SK-N-SH (cell line): ENCODE measurements at regions not wholly inside any gene's neighbourhood (a gene's known extent, or its start where the extent isn't known, plus 50 kb on each side); places are given as distances from the start of the nearest gene placed in this dataset.

Experiments used
- CTCF ChIA-PET: fragments of 300-600, 350-600 bp; formaldehyde crosslinking; extraction: SDS; loops from one replicate; lab custom pipeline; 2021; lab: Yijun Ruan, JAX
- POLR2A ChIA-PET: fragments of 350-600 bp; sonication (Branson Sonifier 250); formaldehyde crosslinking; extraction: SDS; loops from one replicate; lab custom pipeline; 2020; ENCODE audit warnings: antibody characterized with exemption, inconsistent platforms; lab: Yijun Ruan, JAX
- DNase-seq: peaks from one replicate; pipeline ENCODE4 v3.0.0; 2012
- H2AFZ ChIP-seq: fragments of 200-600 bp; sonication (generic); 2 replicates; pipeline ENCODE4 v1.8.1; 2016; ENCODE audit warnings: antibody characterized with exemption, mild to moderate bottlenecking, low read depth
- H3F3A ChIP-seq: fragments of 200-600 bp; sonication (generic); replicated peaks from 2 replicates; pipeline ENCODE3; 2016; ENCODE audit warnings: antibody characterized with exemption, mild to moderate bottlenecking; ENCODE audit not compliant: insufficient read depth
- H3K27ac ChIP-seq, 2 experiments: fragments of 200-500 bp in 1 of 2; fragments of 200-600 bp in 1 of 2; sonication (Bioruptor generic) in 1 of 2; sonication (generic), shearing (Covaris generic) in 1 of 2; 2 replicates each; pipeline versions ENCODE4 v1.5.1 to v1.6.1; 2014 to 2016; ENCODE audit warnings: low read depth in 2 of 2, inconsistent platforms in 1 of 2, low read length in 1 of 2, mild to moderate bottlenecking in 1 of 2, mixed read lengths in 1 of 2
- H3K27me3 ChIP-seq: fragments of 200-600 bp; sonication (generic), shearing (Covaris generic); 2 replicates; pipeline ENCODE4 v1.6.1; 2016; ENCODE audit warnings: mixed run types; ENCODE audit not compliant: insufficient read depth
- H3K36me3 ChIP-seq, 2 experiments: fragments of 200-500 bp in 1 of 2; fragments of 200-600 bp in 1 of 2; sonication (Bioruptor generic) in 1 of 2; sonication (generic) in 1 of 2; replicated peaks in 1 of 2; 2 replicates each; pipeline versions ENCODE3 to v1.5.1; 2014 to 2016; ENCODE audit warnings: low read length in 1 of 2, mild to moderate bottlenecking in 1 of 2; ENCODE audit not compliant: insufficient read depth in 2 of 2, control insufficient read depth in 1 of 2
- H3K4me1 ChIP-seq, 2 experiments: fragments of 200-500 bp in 1 of 2; fragments of 200-600 bp in 1 of 2; sonication (Bioruptor generic) in 1 of 2; sonication (generic), shearing (Covaris generic) in 1 of 2; 2 replicates each; pipeline versions ENCODE4 v1.5.1 to v1.6.1; 2014 to 2016; ENCODE audit warnings: low read depth in 1 of 2, low read length in 1 of 2, mixed run types in 1 of 2; ENCODE audit not compliant: insufficient read depth in 2 of 2, control insufficient read depth in 1 of 2
- H3K4me2 ChIP-seq: fragments of 200-600 bp; sonication (generic), shearing (Covaris generic); 2 replicates; pipeline ENCODE4 v1.6.1; 2017; ENCODE audit warnings: mixed run types
- H3K4me3 ChIP-seq, 2 experiments: fragments of 200-500 bp in 1 of 2; fragments of 200-600 bp in 1 of 2; sonication (Bioruptor generic) in 1 of 2; sonication (generic), shearing (Covaris generic) in 1 of 2; 2 replicates each; pipeline versions ENCODE4 v1.5.1 to v1.8.1; 2014 to 2016; ENCODE audit warnings: low read depth in 2 of 2, inconsistent platforms in 1 of 2, low read length in 1 of 2, mild to moderate bottlenecking in 1 of 2, mixed read lengths in 1 of 2, moderate library complexity in 1 of 2
- H3K79me2 ChIP-seq: fragments of 200-600 bp; sonication (generic); 2 replicates; pipeline ENCODE4 v1.8.1; 2017; ENCODE audit warnings: mild to moderate bottlenecking; ENCODE audit not compliant: insufficient read depth
- H3K9ac ChIP-seq: fragments of 200-600 bp; sonication (generic); 2 replicates; pipeline ENCODE4 v1.6.1; 2017; ENCODE audit warnings: mixed run types
- H3K9me2 ChIP-seq: fragments of 200-600 bp; sonication (generic); 2 replicates; pipeline ENCODE4 v1.6.1; 2017; ENCODE audit warnings: mixed run types
- H3K9me3 ChIP-seq: fragments of 200-600 bp; sonication (generic); 2 replicates; pipeline ENCODE4 v1.6.1; 2017; ENCODE audit warnings: mixed run types, mild to moderate bottlenecking, moderate library complexity
- H4K20me1 ChIP-seq: fragments of 200-600 bp; sonication (generic); 2 replicates; pipeline ENCODE4 v1.6.1; 2017; ENCODE audit warnings: mild to moderate bottlenecking, mixed run types; ENCODE audit not compliant: insufficient read depth
- CHD2 ChIP-seq: fragments of 150-350 bp; IDR thresholded peaks from 2 replicates; pipeline ENCODE4 v1.6.1; 2018; ENCODE audit warnings: low read length; ENCODE audit not compliant: partially characterized antibody
- ELF1 ChIP-seq: IDR thresholded peaks from 2 replicates; pipeline ENCODE4 v1.4.0; 2012
- EP300 ChIP-seq, 2 experiments: IDR thresholded peaks; 2 replicates each; pipeline versions ENCODE4 v1.4.0 to v1.6.1; 2012; ENCODE audit warnings: borderline replicate concordance in 1 of 2, low read depth in 1 of 2, low read length in 1 of 2
- EZH2phosphoT487 ChIP-seq: fragments of 200-600 bp; sonication (generic); IDR thresholded peaks from 2 replicates; pipeline ENCODE4 v1.6.1; 2017; ENCODE audit warnings: low read depth, mixed run types, mild to moderate bottlenecking, antibody characterized with exemption, moderate library complexity, borderline replicate concordance
- FOSL2 ChIP-seq: IDR thresholded peaks from 2 replicates; pipeline ENCODE4 v1.4.0; 2012; ENCODE audit warnings: low read depth, mild to moderate bottlenecking, moderate library complexity, borderline replicate concordance
- GABPA ChIP-seq: IDR thresholded peaks from 2 replicates; pipeline ENCODE4 v1.4.0; 2012; ENCODE audit warnings: low read depth, mild to moderate bottlenecking
- GATA2 ChIP-seq: sonication (generic); formaldehyde crosslinking; IDR thresholded peaks from 2 replicates; pipeline ENCODE4 v1.5.0; 2020; ENCODE audit warnings: mild to moderate bottlenecking, missing genetic modification reagents
- MEF2A ChIP-seq: IDR thresholded peaks from 2 replicates; pipeline ENCODE4 v1.4.0; 2012; ENCODE audit warnings: low read depth, borderline replicate concordance
- NFIC ChIP-seq: IDR thresholded peaks from 2 replicates; pipeline ENCODE4 v1.4.0; 2012; ENCODE audit warnings: borderline replicate concordance
- NRF1 ChIP-seq: IDR thresholded peaks from 2 replicates; pipeline ENCODE4 v1.6.1; 2012; ENCODE audit warnings: low read depth, mild to moderate bottlenecking, low read length
- RCOR1 ChIP-seq: fragments of 150-350 bp; IDR thresholded peaks from 2 replicates; pipeline ENCODE4 v1.6.1; 2017; ENCODE audit warnings: antibody characterized with exemption, low read length
- TCF12 ChIP-seq: IDR thresholded peaks from 2 replicates; pipeline ENCODE4 v1.4.0; 2012
- TEAD4 ChIP-seq: IDR thresholded peaks from 2 replicates; pipeline ENCODE4 v1.4.0; 2012; ENCODE audit warnings: mild to moderate bottlenecking, borderline replicate concordance; ENCODE audit not compliant: insufficient read depth
- YY1 ChIP-seq: IDR thresholded peaks from 2 replicates; pipeline ENCODE4 v1.4.0; 2012; ENCODE audit warnings: low read depth, mild to moderate bottlenecking
- whole genome bisulfite sequencing: methylation state at CpG from one replicate; pipeline ENCODE4 v1.1.6; 2017; ENCODE audit warnings: low lambda C conversion rate; 5-methylcytosine and 5-hydroxymethylcytosine counted together
- TF ChIP-seq, protein P1 (sequence below): IDR thresholded peaks from 2 replicates; pipeline ENCODE4 v1.4.0; 2012; ENCODE audit warnings: low read depth, borderline replicate concordance
- TF ChIP-seq, protein P2 (sequence below): IDR thresholded peaks from 2 replicates; pipeline ENCODE4 v1.4.0; 2012; ENCODE audit warnings: low read depth, borderline replicate concordance
- TF ChIP-seq, protein P3 (sequence below): fragments of 150-350 bp; IDR thresholded peaks from 2 replicates; pipeline ENCODE4 v1.6.1; 2016; ENCODE audit warnings: mild to moderate bottlenecking, low read depth, low read length
- TF ChIP-seq, protein P4 (sequence below): IDR thresholded peaks from 2 replicates; pipeline ENCODE4; 2012

DNA sequence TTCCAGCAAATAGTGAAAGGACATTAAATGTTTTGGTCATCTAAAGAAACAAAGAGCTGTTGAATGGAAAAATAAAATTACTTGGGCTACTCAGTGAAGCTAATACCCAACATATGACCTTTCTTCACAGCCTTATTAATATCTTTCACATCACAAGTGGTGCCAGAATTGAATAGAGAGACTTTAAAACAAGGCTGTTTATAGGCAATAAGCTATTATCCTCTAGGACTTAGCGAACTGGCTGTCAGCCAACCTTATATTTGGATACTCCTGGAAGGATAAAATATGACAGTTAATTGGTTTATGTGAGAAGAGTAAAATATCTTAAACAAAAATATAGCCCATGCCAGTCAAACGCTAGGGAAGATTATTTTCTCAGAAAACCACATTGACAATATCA is 225.5 kb upstream of the BLID start:
- Histone ChIP-seq H3K4me1 (peaks cover 0 to 16% of the 10 kb centered on the region in 2 experiments; a peak in 2 of 4 replicates), H3K9me2 (no peaks in the 10 kb centered on the region), H3K9ac (no peak overlapping the region), H2AFZ (no peak overlapping the region), H3K79me2 (no peaks in the 10 kb centered on the region), H3K27me3 (no peaks in the 10 kb centered on the region), H4K20me1 (no peaks in the 10 kb centered on the region), H3F3A (no peaks in the 10 kb centered on the region), H3K27ac (no peak overlapping the region), H3K4me2 (no peak overlapping the region), H3K4me3 (no peak overlapping the region), H3K9me3 (no peaks in the 10 kb centered on the region), H3K36me3 (no peaks in the 10 kb centered on the region)
- CTCF ChIA-PET = interaction anchor here (1.3 kb wide), 1 partner anchor 165 kb away, joined by 7 read pairs; no protein-coding TSS in a partner anchor
- DNase-seq = no peak
- TF ChIP-seq ELF1 (no peak), CHD2 (no peak), EZH2phosphoT487 (no peak), NRF1 (no peak), GABPA (no peak), MEF2A (no peak)
- TF ChIP-seq, protein P1, sequence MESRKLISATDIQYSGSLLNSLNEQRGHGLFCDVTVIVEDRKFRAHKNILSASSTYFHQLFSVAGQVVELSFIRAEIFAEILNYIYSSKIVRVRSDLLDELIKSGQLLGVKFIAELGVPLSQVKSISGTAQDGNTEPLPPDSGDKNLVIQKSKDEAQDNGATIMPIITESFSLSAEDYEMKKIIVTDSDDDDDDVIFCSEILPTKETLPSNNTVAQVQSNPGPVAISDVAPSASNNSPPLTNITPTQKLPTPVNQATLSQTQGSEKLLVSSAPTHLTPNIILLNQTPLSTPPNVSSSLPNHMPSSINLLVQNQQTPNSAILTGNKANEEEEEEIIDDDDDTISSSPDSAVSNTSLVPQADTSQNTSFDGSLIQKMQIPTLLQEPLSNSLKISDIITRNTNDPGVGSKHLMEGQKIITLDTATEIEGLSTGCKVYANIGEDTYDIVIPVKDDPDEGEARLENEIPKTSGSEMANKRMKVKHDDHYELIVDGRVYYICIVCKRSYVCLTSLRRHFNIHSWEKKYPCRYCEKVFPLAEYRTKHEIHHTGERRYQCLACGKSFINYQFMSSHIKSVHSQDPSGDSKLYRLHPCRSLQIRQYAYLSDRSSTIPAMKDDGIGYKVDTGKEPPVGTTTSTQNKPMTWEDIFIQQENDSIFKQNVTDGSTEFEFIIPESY = no peak
- TF ChIP-seq, protein P2, sequence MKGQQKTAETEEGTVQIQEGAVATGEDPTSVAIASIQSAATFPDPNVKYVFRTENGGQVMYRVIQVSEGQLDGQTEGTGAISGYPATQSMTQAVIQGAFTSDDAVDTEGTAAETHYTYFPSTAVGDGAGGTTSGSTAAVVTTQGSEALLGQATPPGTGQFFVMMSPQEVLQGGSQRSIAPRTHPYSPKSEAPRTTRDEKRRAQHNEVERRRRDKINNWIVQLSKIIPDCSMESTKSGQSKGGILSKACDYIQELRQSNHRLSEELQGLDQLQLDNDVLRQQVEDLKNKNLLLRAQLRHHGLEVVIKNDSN = no peak
- TF ChIP-seq, protein P3, sequence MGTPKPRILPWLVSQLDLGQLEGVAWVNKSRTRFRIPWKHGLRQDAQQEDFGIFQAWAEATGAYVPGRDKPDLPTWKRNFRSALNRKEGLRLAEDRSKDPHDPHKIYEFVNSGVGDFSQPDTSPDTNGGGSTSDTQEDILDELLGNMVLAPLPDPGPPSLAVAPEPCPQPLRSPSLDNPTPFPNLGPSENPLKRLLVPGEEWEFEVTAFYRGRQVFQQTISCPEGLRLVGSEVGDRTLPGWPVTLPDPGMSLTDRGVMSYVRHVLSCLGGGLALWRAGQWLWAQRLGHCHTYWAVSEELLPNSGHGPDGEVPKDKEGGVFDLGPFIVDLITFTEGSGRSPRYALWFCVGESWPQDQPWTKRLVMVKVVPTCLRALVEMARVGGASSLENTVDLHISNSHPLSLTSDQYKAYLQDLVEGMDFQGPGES = no peak
- POLR2A ChIA-PET = no interaction called here
- 62% methylated on average over 2 of the region's 2 CpGs for WGBS

DNA sequence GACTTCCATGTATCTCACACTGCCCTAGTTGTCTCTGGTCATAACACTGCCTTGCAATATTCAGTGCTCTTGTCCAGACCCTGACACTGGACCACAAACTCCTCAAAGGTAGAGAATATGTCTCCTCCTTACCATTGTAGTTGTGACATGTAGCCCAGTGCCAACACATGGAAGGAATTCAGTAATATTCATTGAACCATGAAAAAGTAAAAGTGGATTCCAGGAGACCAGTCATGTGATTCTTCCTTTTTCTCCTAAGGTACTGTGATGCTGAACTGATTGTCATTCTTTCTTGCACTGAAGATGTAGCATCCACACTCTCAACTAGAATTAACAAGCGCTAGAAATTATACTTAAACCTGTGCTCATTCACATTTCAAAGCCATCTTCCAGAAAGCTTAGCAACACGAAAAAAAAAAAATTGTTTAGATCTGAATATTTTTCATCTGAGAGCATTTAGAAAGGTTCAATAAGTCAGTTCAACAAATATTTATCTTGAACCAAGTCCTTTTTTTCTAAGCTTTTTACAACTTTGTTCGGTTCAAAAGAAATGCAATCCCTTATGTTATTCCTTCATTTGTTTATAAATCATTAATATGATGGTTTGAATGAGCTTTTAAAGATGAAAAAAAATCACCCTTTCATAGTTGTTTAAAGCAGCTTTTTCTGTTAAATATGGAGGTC is 224.7 kb upstream of the BLID start:
- H3K4me1 ChIP-seq = peaks cover 0 to 18% of the 10 kb centered on the region in 2 experiments; a peak in 2 of 4 replicates
- H3K79me2 ChIP-seq = no peaks in the 10 kb centered on the region
- 57% methylated on average over 3 of the region's 3 CpGs for WGBS
- H3K4me2 ChIP-seq = no peak overlapping the region
- no peak overlapping the region for H3K4me3 ChIP-seq
- no peak for DNase-seq
- H3K36me3 ChIP-seq = no peaks in the 10 kb centered on the region
- H3K9ac ChIP-seq = no peak overlapping the region
- CTCF ChIA-PET = interaction anchor here (1.3 to 2.0 kb wide), 3 partner anchors 127 to 685 kb away, joined by 4 to 7 read pairs (median 6); no protein-coding TSS in a partner anchor
- no peak overlapping the region; a peak in 2 of 4 replicates for H3K27ac ChIP-seq
- no peaks in the 10 kb centered on the region for H3F3A ChIP-seq
- H4K20me1 ChIP-seq = no peaks in the 10 kb centered on the region
- H3K9me2 ChIP-seq = no peaks in the 10 kb centered on the region
- no peaks in the 10 kb centered on the region for H3K27me3 ChIP-seq
- no peaks in the 10 kb centered on the region for H3K9me3 ChIP-seq
- POLR2A ChIA-PET = no interaction called here
- no peak overlapping the region for H2AFZ ChIP-seq
- TF ChIP-seq TEAD4 (no peak), RCOR1 (no peak), EZH2phosphoT487 (no peak), GATA2 (CRISPR knock-in tag) (no peak), FOSL2 (no peak), YY1 (no peak), TCF12 (no peak), GABPA (no peak), NRF1 (no peak), MEF2A (no peak), EP300 (IDR thresholded peaks at IDR 0.05; ENCODE audit: borderline replicate concordance in 1 of 2, low read depth in 1 of 2, low read length in 1 of 2) (no peak), NFIC (no peak), CHD2 (no peak)
- TF ChIP-seq, protein P1 = no peak
- TF ChIP-seq, protein P3 = no peak
- TF ChIP-seq, protein P4, sequence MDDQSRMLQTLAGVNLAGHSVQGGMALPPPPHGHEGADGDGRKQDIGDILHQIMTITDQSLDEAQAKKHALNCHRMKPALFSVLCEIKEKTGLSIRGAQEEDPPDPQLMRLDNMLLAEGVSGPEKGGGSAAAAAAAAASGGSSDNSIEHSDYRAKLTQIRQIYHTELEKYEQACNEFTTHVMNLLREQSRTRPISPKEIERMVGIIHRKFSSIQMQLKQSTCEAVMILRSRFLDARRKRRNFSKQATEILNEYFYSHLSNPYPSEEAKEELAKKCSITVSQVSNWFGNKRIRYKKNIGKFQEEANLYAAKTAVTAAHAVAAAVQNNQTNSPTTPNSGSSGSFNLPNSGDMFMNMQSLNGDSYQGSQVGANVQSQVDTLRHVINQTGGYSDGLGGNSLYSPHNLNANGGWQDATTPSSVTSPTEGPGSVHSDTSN = no peak
